Endothelial cell of umbilical vein (primary cell): ENCODE measurements at regions not wholly inside any gene's neighbourhood (a gene's known extent, or its start where the extent isn't known, plus 50 kb on each side); places are given as distances from the start of the nearest gene placed in this dataset.

ENCODE experiments used
- EZH2 ChIP-seq: IDR thresholded peaks from 2 replicates; pipeline ENCODE4 v1.6.1; 2012; ENCODE audit warnings: borderline replicate concordance, low read depth, mild to moderate bottlenecking, moderate library complexity, low read length, inconsistent platforms; ENCODE audit not compliant: severe bottlenecking
- TF ChIP-seq, protein P1 (sequence below), 2 donors: IDR thresholded peaks; 1 replicate in 1 of 2; 2 replicates in 1 of 2; pipeline ENCODE4 v1.5.1; 2011; ENCODE audit warnings: low read length in 2 of 2, mild to moderate bottlenecking in 2 of 2, moderate library complexity in 2 of 2, control low read depth in 1 of 2, inconsistent platforms in 1 of 2, low read depth in 1 of 2; ENCODE audit not compliant: insufficient read depth in 1 of 2; ENCODE audit errors: extremely low read depth in 1 of 2

DNA sequence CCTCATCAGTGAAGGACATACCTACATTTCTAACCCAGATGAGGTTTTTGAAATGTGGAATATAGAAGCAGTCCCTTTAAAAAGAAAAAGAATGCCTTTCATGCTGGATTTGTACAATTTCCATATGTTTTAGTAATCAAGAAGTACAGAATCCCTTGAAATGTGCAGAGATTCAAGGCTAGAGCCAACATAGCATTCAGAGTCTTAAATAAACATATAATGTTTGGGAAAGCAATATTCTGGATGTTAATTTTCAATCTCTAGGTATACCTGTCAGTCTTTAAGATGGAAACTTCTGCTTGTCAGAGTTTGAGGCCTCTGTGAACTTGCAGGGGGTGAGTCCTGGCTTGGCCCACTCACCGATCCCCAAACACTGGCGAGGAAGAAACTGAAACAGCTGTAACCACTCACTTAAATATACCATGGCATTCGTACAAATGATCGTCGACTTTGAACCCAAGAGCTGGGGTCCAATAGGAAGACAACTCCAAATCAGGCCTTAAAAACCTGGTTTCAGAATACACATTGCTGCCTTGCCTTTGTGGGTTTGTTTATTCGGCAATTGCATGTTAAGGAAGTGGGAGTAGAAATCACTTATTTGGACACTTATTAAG lies 132.8 kb upstream of the NCK2 start:
- no peak for TF ChIP-seq EZH2
- TF ChIP-seq, protein P1, sequence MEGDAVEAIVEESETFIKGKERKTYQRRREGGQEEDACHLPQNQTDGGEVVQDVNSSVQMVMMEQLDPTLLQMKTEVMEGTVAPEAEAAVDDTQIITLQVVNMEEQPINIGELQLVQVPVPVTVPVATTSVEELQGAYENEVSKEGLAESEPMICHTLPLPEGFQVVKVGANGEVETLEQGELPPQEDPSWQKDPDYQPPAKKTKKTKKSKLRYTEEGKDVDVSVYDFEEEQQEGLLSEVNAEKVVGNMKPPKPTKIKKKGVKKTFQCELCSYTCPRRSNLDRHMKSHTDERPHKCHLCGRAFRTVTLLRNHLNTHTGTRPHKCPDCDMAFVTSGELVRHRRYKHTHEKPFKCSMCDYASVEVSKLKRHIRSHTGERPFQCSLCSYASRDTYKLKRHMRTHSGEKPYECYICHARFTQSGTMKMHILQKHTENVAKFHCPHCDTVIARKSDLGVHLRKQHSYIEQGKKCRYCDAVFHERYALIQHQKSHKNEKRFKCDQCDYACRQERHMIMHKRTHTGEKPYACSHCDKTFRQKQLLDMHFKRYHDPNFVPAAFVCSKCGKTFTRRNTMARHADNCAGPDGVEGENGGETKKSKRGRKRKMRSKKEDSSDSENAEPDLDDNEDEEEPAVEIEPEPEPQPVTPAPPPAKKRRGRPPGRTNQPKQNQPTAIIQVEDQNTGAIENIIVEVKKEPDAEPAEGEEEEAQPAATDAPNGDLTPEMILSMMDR (IDR thresholded peaks at IDR 0.05; ENCODE audit: extremely low read depth in 1 of 2, insufficient read depth in 1 of 2, low read depth in 1 of 2, low read length in 2 of 2) = no peak
